HG02763 (cell line): ENCODE measurements at regions not wholly inside any gene's neighbourhood (a gene's known extent, or its start where the extent isn't known, plus 50 kb on each side); places are given as distances from the start of the nearest gene placed in this dataset.
"Not testable (repeated sequence)": the region's sequence is repeated elsewhere in the genome, so short reads cannot be mapped to it uniquely, and the experiment has no call there.

ENCODE experiments used
- ATAC-seq: cut with Tn5 transposase; IDR thresholded peaks from one replicate; pipeline ENCODE4 v1.9.1; 2021; ENCODE audit warnings: mild to moderate bottlenecking, moderate library complexity; ENCODE audit not compliant: unreplicated experiment

GRCh38 chr1:189046127-189046526, 1431.5 kb downstream of the BRINP3 start:
- ATAC-seq, result no peak

GRCh38 chr1:189084811-189085210, 1392.9 kb downstream of the BRINP3 start:
- ATAC-seq, result no peak

- no peak for ATAC-seq
These were observed 1373.7 kb downstream of the BRINP3 start for GRCh38 chr1:189103956-189104355.

GRCh38 chr1:189117072-189117770, 1360.4 kb downstream of the BRINP3 start:
- ATAC-seq, result no peak

- ATAC-seq, result no peak
These were observed 1355.7 kb downstream of the BRINP3 start for GRCh38 chr1:189121941-189122340.

GRCh38 chr1:189125694-189126093, 1352.0 kb downstream of the BRINP3 start:
- no peak for ATAC-seq

- ATAC-seq, result no peak
These were observed 1346.1 kb downstream of the BRINP3 start for GRCh38 chr1:189131576-189131975.

GRCh38 chr1:189139748-189140147, 1337.9 kb downstream of the BRINP3 start:
- ATAC-seq, result not testable (repeated sequence)

- no peak for ATAC-seq
These were observed 1336.6 kb downstream of the BRINP3 start for GRCh38 chr1:189141056-189141455.

- no peak for ATAC-seq
These were observed 1327.9 kb downstream of the BRINP3 start for GRCh38 chr1:189149547-189150375.

- no peak for ATAC-seq
These were observed 1327.0 kb downstream of the BRINP3 start for GRCh38 chr1:189150624-189151023.

- ATAC-seq, result no peak
These were observed 1326.3 kb downstream of the BRINP3 start for GRCh38 chr1:189151361-189151760.

GRCh38 chr1:189152685-189153084, 1325.0 kb downstream of the BRINP3 start:
- ATAC-seq, result no peak

GRCh38 chr1:189158155-189158554, 1319.5 kb downstream of the BRINP3 start:
- ATAC-seq, result no peak

- ATAC-seq, result no peak
These were observed 1301.8 kb downstream of the BRINP3 start for GRCh38 chr1:189175889-189176288.

GRCh38 chr1:189180057-189180456, 1297.6 kb downstream of the BRINP3 start:
- no peak for ATAC-seq

- ATAC-seq, result no peak
These were observed 1292.6 kb downstream of the BRINP3 start for GRCh38 chr1:189185097-189185496.

- no peak for ATAC-seq
These were observed 1284.7 kb downstream of the BRINP3 start for GRCh38 chr1:189192741-189193520.

- ATAC-seq, result no peak
These were observed 1271.8 kb downstream of the BRINP3 start for GRCh38 chr1:189205863-189206262.

- ATAC-seq, result no peak
These were observed 1271.0 kb downstream of the BRINP3 start for GRCh38 chr1:189206617-189207016.

- no peak for ATAC-seq
These were observed 1265.9 kb downstream of the BRINP3 start for GRCh38 chr1:189211742-189212141.
